RWPE1 (cell line): ENCODE measurements at regions not wholly inside any gene's neighbourhood (a gene's known extent, or its start where the extent isn't known, plus 50 kb on each side); places are given as distances from the start of the nearest gene placed in this dataset.

Experiments used
- CTCF ChIA-PET: fragments of 350-600 bp; sonication (Branson Sonifier 250); formaldehyde crosslinking; extraction: SDS; loops from one replicate; lab custom pipeline; 2021; lab: Yijun Ruan, JAX
- POLR2A ChIA-PET: fragments of 400-600 bp; formaldehyde crosslinking; extraction: SDS; loops from one replicate; lab custom pipeline; 2020; ENCODE audit warnings: antibody characterized with exemption; ENCODE audit not compliant: low non-redundant PET; lab: Yijun Ruan, JAX
- DNase-seq: peaks from one replicate; pipeline ENCODE4 v3.0.0; 2012; ENCODE audit warnings: low spot score
- H3K27ac ChIP-seq: fragments of 450-650 bp; 2 replicates; pipeline ENCODE4 v1.5.1; 2017
- TF ChIP-seq, protein P1 (sequence below): fragments of 450-650 bp; conservative IDR thresholded peaks from 2 replicates; pipeline ENCODE4 v1.5.1; 2017; ENCODE audit warnings: low read depth, mild to moderate bottlenecking

DNA sequence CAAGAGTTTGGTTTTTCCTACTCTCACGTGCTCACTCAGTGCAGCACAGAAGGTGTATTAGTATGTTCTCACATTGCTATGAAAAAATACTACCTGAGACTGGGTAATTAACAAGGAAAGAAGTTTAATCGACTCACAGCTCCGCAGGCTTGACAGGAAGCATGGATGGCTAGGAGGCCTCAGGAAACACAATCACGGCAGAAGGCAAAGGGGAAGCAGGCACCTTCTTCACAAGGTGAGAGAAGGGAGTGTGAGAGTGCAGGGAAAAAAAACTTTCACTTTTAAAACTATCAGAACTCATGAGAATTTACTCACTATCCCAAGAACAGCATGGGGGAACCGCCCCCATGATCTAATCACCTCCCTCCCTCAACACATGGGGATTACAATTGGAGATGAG, 185.8 kb upstream of the TMPO start:
- TF ChIP-seq, protein P1, sequence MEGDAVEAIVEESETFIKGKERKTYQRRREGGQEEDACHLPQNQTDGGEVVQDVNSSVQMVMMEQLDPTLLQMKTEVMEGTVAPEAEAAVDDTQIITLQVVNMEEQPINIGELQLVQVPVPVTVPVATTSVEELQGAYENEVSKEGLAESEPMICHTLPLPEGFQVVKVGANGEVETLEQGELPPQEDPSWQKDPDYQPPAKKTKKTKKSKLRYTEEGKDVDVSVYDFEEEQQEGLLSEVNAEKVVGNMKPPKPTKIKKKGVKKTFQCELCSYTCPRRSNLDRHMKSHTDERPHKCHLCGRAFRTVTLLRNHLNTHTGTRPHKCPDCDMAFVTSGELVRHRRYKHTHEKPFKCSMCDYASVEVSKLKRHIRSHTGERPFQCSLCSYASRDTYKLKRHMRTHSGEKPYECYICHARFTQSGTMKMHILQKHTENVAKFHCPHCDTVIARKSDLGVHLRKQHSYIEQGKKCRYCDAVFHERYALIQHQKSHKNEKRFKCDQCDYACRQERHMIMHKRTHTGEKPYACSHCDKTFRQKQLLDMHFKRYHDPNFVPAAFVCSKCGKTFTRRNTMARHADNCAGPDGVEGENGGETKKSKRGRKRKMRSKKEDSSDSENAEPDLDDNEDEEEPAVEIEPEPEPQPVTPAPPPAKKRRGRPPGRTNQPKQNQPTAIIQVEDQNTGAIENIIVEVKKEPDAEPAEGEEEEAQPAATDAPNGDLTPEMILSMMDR = no peak
- ChIA-PET CTCF (interaction anchor here (0.7 kb wide), 1 partner anchor 743 kb away, joined by 8 read pairs; no protein-coding TSS in a partner anchor), POLR2A (no interaction called here)
- no peak for DNase-seq
- no peak overlapping the region for H3K27ac ChIP-seq

DNA sequence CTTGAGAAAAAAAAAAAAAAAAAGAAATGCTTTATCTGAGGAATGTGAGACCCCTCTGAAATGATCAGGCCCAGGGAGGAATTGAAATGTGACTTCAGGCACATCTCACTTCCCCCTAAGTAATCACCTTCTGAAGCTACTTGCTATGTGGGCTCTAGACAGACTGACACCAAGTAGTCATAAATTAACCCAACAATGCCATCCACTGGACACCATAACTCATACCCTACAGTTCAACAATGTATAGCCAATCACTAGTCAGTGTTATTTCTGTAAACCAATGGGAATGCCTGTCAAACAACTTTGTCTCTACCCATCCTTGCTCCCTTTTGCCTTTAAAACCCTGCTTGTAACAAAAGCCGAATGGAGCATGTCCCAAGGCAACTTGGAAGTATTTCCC, 182.7 kb upstream of the TMPO start:
- DNase-seq = no peak

DNA sequence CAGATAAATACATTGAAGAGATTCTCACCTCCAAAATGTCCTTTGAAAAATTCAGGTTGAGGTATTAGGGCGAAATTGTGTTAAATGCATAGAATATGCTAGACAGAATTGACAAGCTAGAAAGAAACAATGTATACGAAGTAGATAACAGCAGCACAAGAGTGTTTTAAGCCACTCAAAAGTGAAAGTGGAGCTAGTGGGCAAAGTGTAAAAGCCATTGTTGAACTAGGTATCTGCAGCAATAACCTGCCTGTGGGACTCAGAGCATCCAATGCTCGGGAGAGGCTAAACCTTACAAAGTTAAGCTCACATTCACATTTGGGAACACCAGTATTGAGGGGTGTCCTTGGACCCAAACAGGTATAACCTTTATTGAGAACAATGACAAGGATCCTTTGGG, 180.6 kb upstream of the TMPO start:
- no peak overlapping the region for H3K27ac ChIP-seq
- no peak for DNase-seq
- ChIA-PET CTCF (interaction anchor here (1.1 kb wide), 1 partner anchor 503 kb away, joined by 4 read pairs; no protein-coding TSS in a partner anchor), POLR2A (no interaction called here)
- TF ChIP-seq, protein P1 = no peak

More for the DNA sequence above, 182.7 kb upstream of the TMPO start:
- CTCF ChIA-PET = no interaction called here
- no peak overlapping the region for H3K27ac ChIP-seq
- TF ChIP-seq, protein P1 = no peak
- POLR2A ChIA-PET = no interaction called here

DNA sequence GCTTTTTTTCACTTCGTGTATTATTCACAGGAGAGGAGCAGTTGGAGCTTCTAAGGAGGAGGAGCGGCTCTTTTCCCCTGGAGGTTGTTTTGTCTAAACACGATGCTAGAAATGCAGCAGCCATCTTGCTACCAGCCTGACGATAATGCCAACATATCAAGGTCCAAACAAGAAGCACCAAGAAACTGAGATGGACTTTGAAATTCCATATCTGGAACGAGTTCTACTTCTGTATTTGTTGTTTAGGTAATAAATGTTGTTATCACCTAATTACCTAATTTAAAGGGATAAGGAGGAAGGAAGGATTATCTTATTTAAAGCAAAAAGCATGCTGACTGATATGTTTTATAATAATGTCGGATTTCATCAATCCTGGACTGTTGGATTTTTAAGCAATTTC, 174.4 kb upstream of the TMPO start:
- POLR2A ChIA-PET = no interaction called here
- H3K27ac ChIP-seq = no peak overlapping the region
- CTCF ChIA-PET = no interaction called here
- TF ChIP-seq, protein P1 = no peak
- DNase-seq = no peak

DNA sequence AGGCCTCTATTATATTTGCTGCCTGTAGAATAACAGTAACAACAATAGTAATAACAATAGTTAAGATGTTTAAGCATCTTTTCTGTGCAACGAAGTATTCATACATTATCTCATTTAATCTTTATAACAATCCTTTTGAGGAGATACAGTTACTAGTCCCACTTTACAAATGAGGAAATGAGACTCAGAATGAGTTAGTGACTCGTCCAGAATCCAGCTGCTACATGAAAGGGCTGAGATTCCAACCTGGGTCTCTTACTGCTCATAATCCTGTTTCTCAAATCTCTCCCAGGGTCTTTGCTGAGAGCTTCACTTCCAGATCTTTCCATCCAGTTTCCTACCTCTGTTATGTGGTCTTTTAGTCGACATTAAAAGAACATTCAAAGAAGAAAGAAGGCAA, 173.7 kb upstream of the TMPO start:
- no peak overlapping the region for H3K27ac ChIP-seq
- CTCF ChIA-PET = no interaction called here
- DNase-seq = no peak
- POLR2A ChIA-PET = no interaction called here
- TF ChIP-seq, protein P1 = no peak

DNA sequence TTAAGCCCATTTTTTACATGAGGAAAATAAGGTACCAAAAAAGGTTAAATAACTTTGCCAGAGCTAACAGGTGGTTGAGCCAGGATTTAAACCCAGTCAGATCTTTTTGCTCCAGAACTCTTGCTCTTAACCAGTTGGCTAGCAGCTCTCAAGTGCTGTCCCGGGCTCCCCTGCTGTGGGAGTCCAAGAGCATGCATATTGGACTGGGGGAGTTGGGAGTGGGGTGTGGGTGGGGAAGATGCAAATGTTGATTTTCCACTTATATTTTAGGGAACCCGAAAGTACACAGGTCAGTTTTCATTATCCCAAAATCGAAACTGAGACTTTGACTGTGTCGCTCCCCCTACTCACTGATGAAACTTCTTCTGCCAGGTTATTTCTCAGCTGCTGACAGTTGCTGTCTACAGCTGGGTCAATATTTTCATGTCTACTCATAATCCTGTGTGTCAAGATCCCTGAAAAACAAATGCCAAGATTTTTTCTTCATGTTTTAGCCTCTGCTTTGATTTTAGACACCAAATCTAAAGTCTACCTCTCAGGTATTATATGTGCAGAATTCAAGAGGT, 172.3 kb upstream of the TMPO start:
- POLR2A ChIA-PET = no interaction called here
- no peak overlapping the region for H3K27ac ChIP-seq
- TF ChIP-seq, protein P1 = no peak
- no peak for DNase-seq
- CTCF ChIA-PET = no interaction called here
